ENCODE measurements at regions not wholly inside any gene's neighbourhood (a gene's known extent, or its start where the extent isn't known, plus 50 kb on each side); places are given as distances from the start of the nearest gene placed in this dataset.
"Not testable (repeated sequence)": the region's sequence is repeated elsewhere in the genome, so short reads cannot be mapped to it uniquely, and the experiment has no call there.

GRCh38 chr3:70471464-70472342 is 159.3 kb upstream of the MDFIC2 start:
- no peak for TF ChIP-seq CTCF (conservative IDR thresholded peaks at IDR 0.05)
- H3K27ac ChIP-seq: no peak overlapping the region

GRCh38 chr3:70466096-70466495 is 153.7 kb upstream of the MDFIC2 start:
- H3K27ac ChIP-seq: no peak overlapping the region
- TF ChIP-seq CTCF (conservative IDR thresholded peaks at IDR 0.05): no peak

- TF ChIP-seq CTCF (conservative IDR thresholded peaks at IDR 0.05): no peak
- H3K27ac ChIP-seq: no peak overlapping the region
Measured at GRCh38 chr3:70464876-70465275, 152.4 kb upstream of the MDFIC2 start.

GRCh38 chr3:70464465-70464864 is 152.0 kb upstream of the MDFIC2 start:
- TF ChIP-seq CTCF (conservative IDR thresholded peaks at IDR 0.05): no peak
- no peak overlapping the region for H3K27ac ChIP-seq

- H3K27ac ChIP-seq: not testable (repeated sequence)
Measured at GRCh38 chr3:70450220-70450619, 137.8 kb upstream of the MDFIC2 start.

- H3K27ac ChIP-seq: peak overlapping the region; percentile 41; the same call in 1 of the 2 replicates
Measured at GRCh38 chr3:70435422-70435821, 123.0 kb upstream of the MDFIC2 start.

- no peak for TF ChIP-seq CTCF (conservative IDR thresholded peaks at IDR 0.05)
- no peak overlapping the region for H3K27ac ChIP-seq
Measured at GRCh38 chr3:70433091-70433490, 120.7 kb upstream of the MDFIC2 start.

- TF ChIP-seq CTCF (conservative IDR thresholded peaks at IDR 0.05): no peak
- no peak overlapping the region for H3K27ac ChIP-seq
Measured at GRCh38 chr3:70431911-70432310, 119.5 kb upstream of the MDFIC2 start.

Data from VCaP (cell line).